Thymus (tissue), 11 donors: ENCODE measurements at regions not wholly inside any gene's neighbourhood (a gene's known extent, or its start where the extent isn't known, plus 50 kb on each side); places are given as distances from the start of the nearest gene placed in this dataset.

ENCODE experiments used
- DNase-seq, 9 donors: peaks; one replicate each; pipeline ENCODE4 v3.0.0-alpha.2; 2013; ENCODE audit warnings: low spot score in 9 of 9, low read depth in 6 of 9, missing footprints in 1 of 9
- H3K27ac ChIP-seq, 2 donors: one replicate each; pipeline ENCODE4 v1.5.1; 2013; ENCODE audit warnings: control low read depth in 1 of 2, low read depth in 1 of 2, low read length in 1 of 2, mild to moderate bottlenecking in 1 of 2, moderate library complexity in 1 of 2
- H3K27me3 ChIP-seq, 2 donors: one replicate each; pipeline ENCODE4 v1.5.1; 2013; ENCODE audit warnings: low read length in 1 of 2; ENCODE audit not compliant: control insufficient read depth in 2 of 2, insufficient read depth in 1 of 2
- H3K36me3 ChIP-seq, 2 donors: one replicate each; pipeline ENCODE4 v1.5.1; 2013; ENCODE audit warnings: low read length in 1 of 2, mild to moderate bottlenecking in 1 of 2, moderate library complexity in 1 of 2; ENCODE audit not compliant: control insufficient read depth in 2 of 2, insufficient read depth in 2 of 2
- H3K4me1 ChIP-seq, 2 donors: one replicate each; pipeline ENCODE4 v1.5.1; 2013; ENCODE audit warnings: low read length in 2 of 2; ENCODE audit not compliant: control insufficient read depth in 2 of 2, insufficient read depth in 2 of 2
- H3K4me3 ChIP-seq, 2 donors: one replicate each; pipeline ENCODE4 v1.5.1; 2013; ENCODE audit warnings: low read length in 2 of 2, control low read depth in 1 of 2, mild to moderate bottlenecking in 1 of 2
- H3K9me3 ChIP-seq, 2 donors: one replicate each; pipeline ENCODE4 v1.5.1; 2013; ENCODE audit warnings: low read length in 1 of 2, mild to moderate bottlenecking in 1 of 2; ENCODE audit not compliant: control insufficient read depth in 2 of 2, insufficient read depth in 1 of 2
- WGBS: extraction: QIAGEN DNeasy Blood & Tissue Kit; methylation state at CpG from one replicate; pipeline ENCODE4 v1.1.7; 2013; 5-methylcytosine and 5-hydroxymethylcytosine counted together
- donor health status: healthy.

DNA sequence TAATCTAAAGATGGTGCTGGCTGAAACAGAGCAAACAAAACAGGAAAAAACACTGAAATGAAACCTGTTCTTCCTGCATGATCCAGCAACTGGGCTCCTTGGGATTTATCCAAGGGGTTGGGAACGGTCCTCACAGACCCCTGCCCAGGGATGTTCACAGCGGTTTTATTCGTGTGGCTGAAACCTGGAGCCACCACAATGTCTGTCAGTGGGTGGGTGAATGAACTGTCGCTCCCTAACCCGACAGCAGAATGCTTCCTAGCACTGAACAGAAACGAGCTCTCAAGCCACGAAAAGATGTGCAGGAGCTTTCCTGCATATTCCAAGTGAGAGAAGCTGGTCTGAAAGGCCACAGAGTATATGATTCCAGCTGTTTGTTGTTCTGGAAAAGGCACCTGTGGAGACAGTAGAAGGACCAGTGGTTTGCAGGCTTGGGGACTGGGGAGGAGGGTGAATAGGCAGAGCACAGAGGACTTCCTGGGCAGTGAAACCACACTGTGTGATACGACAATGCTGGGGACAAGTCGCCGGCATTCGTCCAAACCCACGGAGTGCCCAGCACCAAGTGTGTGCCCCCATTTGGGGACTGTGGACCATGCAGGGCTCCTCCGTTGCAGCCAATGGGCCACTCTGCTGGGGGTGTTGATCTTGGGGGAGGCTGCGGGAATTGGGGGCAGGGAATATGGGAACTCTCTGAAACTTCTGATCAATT, 73.9 kb downstream of the TEX29 start:
- no peak for DNase-seq
- no peak overlapping the region for H3K27ac ChIP-seq

GRCh38 chr13:111395511-111396393, 75.3 kb downstream of the TEX29 start:
- H3K27ac ChIP-seq, result no peak overlapping the region
- no peak for DNase-seq
- peaks cover 0 to 2% of the 10 kb centered on the region in 2 donors for H3K27me3 ChIP-seq
- no peaks in the 10 kb centered on the region for H3K36me3 ChIP-seq
- no peaks in the 10 kb centered on the region for H3K4me1 ChIP-seq
- H3K4me3 ChIP-seq, result no peak overlapping the region
- peaks cover 0 to under 1% of the 10 kb centered on the region in 2 donors for H3K9me3 ChIP-seq
- 95% methylated on average over 9 of the region's 9 CpGs for WGBS

More for the DNA sequence above, 73.9 kb downstream of the TEX29 start:
- Histone ChIP-seq H3K9me3 (no peaks in the 10 kb centered on the region), H3K4me3 (no peak overlapping the region), H3K36me3 (no peaks in the 10 kb centered on the region), H3K4me1 (no peaks in the 10 kb centered on the region), H3K27me3 (peaks cover 0 to 2% of the 10 kb centered on the region in 2 donors)
- 94% methylated on average over 14 of the region's 14 CpGs for WGBS

- Histone ChIP-seq H3K9me3 (peaks cover 0 to 1% of the 10 kb centered on the region in 2 donors), H3K27ac (no peak overlapping the region), H3K4me1 (no peaks in the 10 kb centered on the region), H3K36me3 (no peaks in the 10 kb centered on the region), H3K4me3 (no peak overlapping the region), H3K27me3 (peaks cover 0 to 2% of the 10 kb centered on the region in 2 donors)
- WGBS, result 93% methylated on average over 12 of the region's 12 CpGs
- no peak for DNase-seq
Observed at GRCh38 chr13:111396457-111396856, 76.0 kb downstream of the TEX29 start.

DNA sequence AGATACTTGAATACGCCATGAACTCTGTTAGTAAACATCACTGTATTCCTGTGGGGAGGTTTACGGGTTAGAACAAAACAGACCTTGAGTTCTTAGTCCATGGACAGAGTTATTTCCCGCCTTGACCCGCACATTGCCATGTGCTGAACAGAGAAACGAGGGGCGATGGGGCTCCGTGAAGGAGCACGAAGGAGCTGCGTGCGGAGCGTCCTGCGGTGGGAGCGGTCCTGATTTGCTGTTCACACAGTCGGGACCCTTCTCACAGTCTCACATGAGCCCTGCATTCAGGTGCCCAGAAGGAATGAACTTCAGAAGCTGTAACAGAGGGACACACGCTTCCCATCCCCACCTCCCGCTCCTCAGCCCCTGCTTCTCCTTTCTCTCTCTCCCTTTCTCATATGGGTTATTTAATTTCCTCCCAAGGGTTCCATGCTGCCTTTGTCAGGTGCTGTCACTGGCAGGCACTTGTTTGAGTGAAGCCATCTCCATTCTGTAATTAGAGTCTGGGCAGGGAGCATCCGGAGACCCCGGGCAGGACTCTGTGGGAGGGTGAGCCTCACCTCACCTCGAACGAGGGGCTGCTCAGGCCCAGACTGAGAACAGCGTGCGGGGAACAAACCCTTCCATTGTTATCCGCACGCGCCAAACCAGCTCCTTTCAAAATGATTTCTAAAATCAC, 76.9 kb downstream of the TEX29 start:
- Histone ChIP-seq H3K4me1 (no peaks in the 10 kb centered on the region), H3K36me3 (no peaks in the 10 kb centered on the region), H3K4me3 (no peak overlapping the region), H3K27me3 (peaks cover 0 to 2% of the 10 kb centered on the region in 2 donors), H3K27ac (no peak overlapping the region), H3K9me3 (peaks cover 0 to 1% of the 10 kb centered on the region in 2 donors)
- no peak for DNase-seq
- WGBS, result 97% methylated on average over 25 of the region's 25 CpGs

- no peaks in the 10 kb centered on the region for H3K27me3 ChIP-seq
- DNase-seq, result no peak
- no peak overlapping the region for H3K27ac ChIP-seq
- WGBS, result 97% methylated on average over 3 of the region's 3 CpGs
- H3K36me3 ChIP-seq, result no peaks in the 10 kb centered on the region
- no peaks in the 10 kb centered on the region for H3K4me1 ChIP-seq
- H3K4me3 ChIP-seq, result no peak overlapping the region
- peaks cover 0 to 1% of the 10 kb centered on the region in 2 donors for H3K9me3 ChIP-seq
Observed at GRCh38 chr13:111398196-111398595, 77.8 kb downstream of the TEX29 start.

DNA sequence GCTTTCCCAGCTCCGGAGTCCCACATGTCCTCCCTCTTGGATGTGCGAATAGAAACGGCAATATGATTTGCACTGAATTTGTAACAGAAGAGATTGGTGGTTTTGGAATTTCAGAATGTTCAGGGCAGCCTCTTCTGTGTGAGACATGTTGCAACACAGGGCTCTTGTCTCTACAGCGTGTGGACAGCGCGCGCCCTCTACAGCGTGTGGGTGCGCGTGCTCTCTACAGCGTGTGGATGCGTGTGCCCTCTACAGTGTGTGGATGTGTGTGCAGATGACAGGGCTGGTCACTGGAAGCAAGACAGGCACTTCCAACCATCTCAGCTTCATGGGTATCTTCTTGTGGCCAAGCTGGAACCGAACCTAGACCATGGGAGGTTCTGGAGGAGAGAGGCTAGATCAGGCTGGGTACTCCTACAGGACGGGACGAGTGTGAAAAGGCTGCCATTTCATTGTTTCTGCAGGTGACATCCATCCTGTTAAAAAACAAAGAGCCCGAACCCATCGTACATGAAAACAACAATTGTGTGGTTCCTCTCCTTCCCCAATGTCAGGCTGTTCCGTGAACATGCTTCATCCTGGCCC, 78.4 kb downstream of the TEX29 start:
- Histone ChIP-seq H3K9me3 (peaks cover 0 to 1% of the 10 kb centered on the region in 2 donors), H3K4me3 (no peak overlapping the region), H3K27me3 (no peaks in the 10 kb centered on the region), H3K36me3 (no peaks in the 10 kb centered on the region), H3K4me1 (no peaks in the 10 kb centered on the region), H3K27ac (no peak overlapping the region)
- 95% methylated on average over 18 of the region's 18 CpGs for WGBS
- no peak for DNase-seq

DNA sequence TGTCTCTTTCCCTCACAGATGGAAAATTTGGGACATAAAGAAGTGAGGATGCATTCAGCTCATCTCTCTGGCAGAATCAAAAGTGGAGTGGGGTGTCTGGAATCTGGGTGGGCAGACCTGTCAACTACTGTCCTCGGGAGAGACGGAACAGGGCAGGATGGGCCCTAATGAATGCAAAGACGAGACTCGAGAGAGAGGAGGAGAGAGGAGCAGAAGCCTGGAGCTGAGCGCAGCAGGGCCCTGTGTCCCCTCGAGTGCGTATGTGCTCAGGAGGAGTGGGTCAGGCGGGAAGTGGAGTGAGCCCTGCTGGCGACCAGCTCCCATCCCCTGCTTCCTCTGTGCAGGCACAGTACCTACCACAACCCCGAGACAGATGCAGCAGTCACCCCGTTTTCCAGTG, 78.9 kb downstream of the TEX29 start:
- Histone ChIP-seq H3K27me3 (no peaks in the 10 kb centered on the region), H3K36me3 (no peaks in the 10 kb centered on the region), H3K27ac (no peak overlapping the region), H3K4me1 (no peaks in the 10 kb centered on the region), H3K9me3 (peaks cover 0 to 1% of the 10 kb centered on the region in 2 donors), H3K4me3 (no peak overlapping the region)
- DNase-seq, result no peak
- WGBS, result 93% methylated on average over 11 of the region's 11 CpGs

DNA sequence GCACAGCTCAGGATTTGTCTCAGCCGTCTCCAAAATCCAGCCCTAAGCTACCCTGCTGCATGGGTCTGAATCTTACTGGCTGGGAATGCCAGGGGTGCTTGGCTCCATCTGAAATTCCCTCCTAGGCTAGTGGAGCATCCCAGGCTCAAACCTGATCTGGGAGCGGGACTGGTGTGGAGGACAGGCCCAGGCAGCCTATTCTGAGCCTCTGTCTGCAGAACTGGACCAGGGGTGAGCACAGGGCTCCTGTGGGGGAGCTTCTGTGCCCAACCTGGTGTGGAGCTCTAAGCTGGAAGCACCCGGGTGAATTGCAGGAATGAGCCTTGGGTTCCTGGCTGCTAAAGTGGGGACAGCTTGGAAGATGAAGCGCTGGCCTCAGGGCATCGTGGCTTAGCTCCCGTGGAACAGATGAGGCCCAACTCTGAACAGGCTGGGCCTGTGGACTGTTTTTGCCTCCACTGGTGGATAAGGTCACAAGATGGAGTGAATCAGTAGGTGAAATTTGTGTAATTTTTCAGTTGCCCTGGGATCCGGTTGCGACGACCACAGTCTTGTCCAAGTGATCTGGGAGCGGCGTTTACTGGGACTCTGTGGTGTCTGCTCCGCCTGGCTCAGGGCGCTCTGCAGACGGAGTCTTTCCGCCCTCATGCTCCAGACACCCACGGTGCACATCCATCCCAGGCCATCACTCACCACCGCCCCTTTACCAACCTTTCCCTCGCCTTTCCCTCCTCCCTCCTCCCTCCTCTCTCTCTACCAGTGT, 79.5 kb downstream of the TEX29 start:
- Histone ChIP-seq H3K4me3 (no peak overlapping the region), H3K36me3 (no peaks in the 10 kb centered on the region), H3K27me3 (peaks cover 0 to 2% of the 10 kb centered on the region in 2 donors), H3K4me1 (no peaks in the 10 kb centered on the region), H3K27ac (no peak overlapping the region), H3K9me3 (peaks cover 0 to 1% of the 10 kb centered on the region in 2 donors)
- DNase-seq, result no peak
- WGBS, result 95% methylated on average over 18 of the region's 18 CpGs
